ENCODE measurements at regions not wholly inside any gene's neighbourhood (a gene's known extent, or its start where the extent isn't known, plus 50 kb on each side); places are given as distances from the start of the nearest gene placed in this dataset.
"Not testable (repeated sequence)": the region's sequence is repeated elsewhere in the genome, so short reads cannot be mapped to it uniquely, and the experiment has no call there.

- DNase-seq, result no peak
- Mint-ChIP-seq H3K27me3 (no peaks in the 10 kb centered on the region), H3K4me3 (no peak overlapping the region), H3K36me3 (peaks cover 11 to 64% (median 14%) of the 10 kb centered on the region in 3 donors), H3K27ac (no peak overlapping the region), H3K9me3 (peaks cover 0 to 8% (median 6%) of the 10 kb centered on the region in 5 donors), H3K4me1 (peaks cover 0 to 6% (median 0%) of the 10 kb centered on the region in 3 donors)
- Histone ChIP-seq H3K27me3 (ENCODE audit: insufficient read depth, low read length, poor library complexity, severe bottlenecking) (no peaks in the 10 kb centered on the region), H3K4me1 (ENCODE audit: insufficient read depth, low read length) (no peaks in the 10 kb centered on the region), H3K36me3 (ENCODE audit: insufficient read depth, low read length) (no peaks in the 10 kb centered on the region), H3K27ac (ENCODE audit: low read depth, low read length) (no peak overlapping the region), H3K9me3 (ENCODE audit: low read length) (no peaks in the 10 kb centered on the region), H3K4me3 (ENCODE audit: low read length) (no peak overlapping the region)
- CTCF ChIA-PET, result no interaction called here
- POLR2A ChIA-PET, result no interaction called here
Measured at GRCh38 chr4:123235431-123235830, 161.2 kb upstream of the SPRY1 start.

DNA sequence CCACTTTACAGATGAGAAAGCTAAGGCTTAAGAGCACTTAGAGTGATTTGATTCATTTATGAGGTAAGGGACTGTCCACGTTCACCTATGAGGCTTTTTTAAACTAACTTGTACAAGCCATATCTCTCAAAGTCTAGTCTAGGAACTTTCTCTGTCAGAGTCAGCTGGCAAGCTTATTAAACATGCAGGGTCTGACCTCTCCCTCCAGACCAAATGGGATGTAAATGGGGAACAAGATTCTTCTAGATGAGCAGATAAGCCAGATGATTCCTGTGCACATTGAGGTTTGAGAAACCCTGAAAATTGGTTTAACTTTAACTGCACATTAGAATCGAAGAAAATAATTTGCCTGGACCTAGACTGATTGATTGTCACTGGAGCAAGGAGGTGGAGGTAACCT lies 160.0 kb upstream of the SPRY1 start:
- no peaks in the 10 kb centered on the region for H3K4me1 ChIP-seq (ENCODE audit: insufficient read depth, low read length)
- Mint-ChIP-seq H3K9me3 (peaks cover 0 to 13% (median 7%) of the 10 kb centered on the region in 5 donors), H3K36me3 (peaks cover 9 to 61% (median 12%) of the 10 kb centered on the region in 3 donors), H3K27ac (no peak overlapping the region), H3K4me3 (no peak overlapping the region), H3K27me3 (no peaks in the 10 kb centered on the region), H3K4me1 (peaks cover 0 to 6% (median 0%) of the 10 kb centered on the region in 3 donors)
- no peak for DNase-seq
- H3K36me3 ChIP-seq (ENCODE audit: insufficient read depth, low read length), result no peaks in the 10 kb centered on the region
- ChIA-PET CTCF (no interaction called here), POLR2A (no interaction called here)
- no peaks in the 10 kb centered on the region for H3K27me3 ChIP-seq (ENCODE audit: insufficient read depth, low read length, poor library complexity, severe bottlenecking)
- H3K4me3 ChIP-seq (ENCODE audit: low read length), result no peak overlapping the region
- no peak overlapping the region for H3K27ac ChIP-seq (ENCODE audit: low read depth, low read length)
- no peaks in the 10 kb centered on the region for H3K9me3 ChIP-seq (ENCODE audit: low read length)

DNA sequence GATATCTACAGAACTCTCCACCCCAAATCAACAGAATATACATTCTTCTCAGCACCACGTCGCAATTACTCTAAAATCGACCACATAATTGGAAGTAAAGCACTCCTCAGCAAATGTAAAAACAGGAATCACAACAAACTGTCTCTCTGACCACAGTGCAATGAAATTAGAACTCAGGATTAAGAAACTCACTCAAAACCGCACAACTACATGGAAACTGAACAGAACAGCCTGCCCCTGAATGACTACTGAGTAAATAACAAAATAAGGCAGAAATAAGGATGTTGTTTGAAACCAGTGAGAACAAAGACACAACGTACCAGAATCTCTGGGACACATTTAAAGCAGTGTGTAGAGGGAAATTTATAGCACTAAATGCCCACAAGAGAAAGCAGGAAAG lies 156.3 kb upstream of the SPRY1 start:
- CTCF ChIA-PET; DNase-seq; H3K27me3 ChIP-seq (ENCODE audit: insufficient read depth, low read length, poor library complexity, severe bottlenecking); H3K4me3 ChIP-seq (ENCODE audit: low read length); H3K4me3 Mint-ChIP-seq; H3K27ac Mint-ChIP-seq; H3K27ac ChIP-seq (ENCODE audit: low read depth, low read length); H3K36me3 ChIP-seq (ENCODE audit: insufficient read depth, low read length); H3K4me1 ChIP-seq (ENCODE audit: insufficient read depth, low read length); H3K27me3 Mint-ChIP-seq; POLR2A ChIA-PET; H3K9me3 ChIP-seq (ENCODE audit: low read length); H3K4me1 Mint-ChIP-seq: not testable (repeated sequence)
- H3K36me3 Mint-ChIP-seq, result peaks cover 4 to 41% (median 5%) of the 10 kb centered on the region in 3 donors
- H3K9me3 Mint-ChIP-seq, result peaks cover 2 to 20% (median 9%) of the 10 kb centered on the region in 5 donors

- H3K4me1 ChIP-seq (ENCODE audit: insufficient read depth, low read length); H3K27me3 Mint-ChIP-seq; DNase-seq; POLR2A ChIA-PET; H3K4me1 Mint-ChIP-seq; H3K4me3 Mint-ChIP-seq; CTCF ChIA-PET; H3K27ac Mint-ChIP-seq; H3K9me3 ChIP-seq (ENCODE audit: low read length); H3K27me3 ChIP-seq (ENCODE audit: insufficient read depth, low read length, poor library complexity, severe bottlenecking); H3K27ac ChIP-seq (ENCODE audit: low read depth, low read length); H3K4me3 ChIP-seq (ENCODE audit: low read length); H3K36me3 ChIP-seq (ENCODE audit: insufficient read depth, low read length): not testable (repeated sequence)
- peaks cover 2 to 20% (median 9%) of the 10 kb centered on the region in 5 donors for H3K9me3 Mint-ChIP-seq
- H3K36me3 Mint-ChIP-seq, result peaks cover 0 to 28% (median 2%) of the 10 kb centered on the region in 3 donors
Measured at GRCh38 chr4:123243220-123243619, 153.4 kb upstream of the SPRY1 start.

- Histone ChIP-seq H3K4me3 (ENCODE audit: low read length) (no peak overlapping the region), H3K4me1 (ENCODE audit: insufficient read depth, low read length) (no peaks in the 10 kb centered on the region), H3K27ac (ENCODE audit: low read depth, low read length) (no peak overlapping the region), H3K36me3 (ENCODE audit: insufficient read depth, low read length) (no peaks in the 10 kb centered on the region), H3K27me3 (ENCODE audit: insufficient read depth, low read length, poor library complexity, severe bottlenecking) (no peaks in the 10 kb centered on the region), H3K9me3 (ENCODE audit: low read length) (no peaks in the 10 kb centered on the region)
- Mint-ChIP-seq H3K9me3 (peaks cover 2 to 20% (median 7%) of the 10 kb centered on the region in 5 donors), H3K4me1 (no peaks in the 10 kb centered on the region), H3K36me3 (peaks cover 0 to 20% (median 2%) of the 10 kb centered on the region in 3 donors), H3K27ac (peak overlapping the region in 1 of 8 donors; percentile 81), H3K27me3 (no peaks in the 10 kb centered on the region), H3K4me3 (no peak overlapping the region)
- POLR2A ChIA-PET, result no interaction called here
- DNase-seq, result no peak
- CTCF ChIA-PET, result no interaction called here
Measured at GRCh38 chr4:123244137-123244536, 152.5 kb upstream of the SPRY1 start.

- no peak overlapping the region for H3K4me3 ChIP-seq (ENCODE audit: low read length)
- no peaks in the 10 kb centered on the region for H3K27me3 Mint-ChIP-seq
- no peaks in the 10 kb centered on the region for H3K4me1 ChIP-seq (ENCODE audit: insufficient read depth, low read length)
- POLR2A ChIA-PET, result no interaction called here
- H3K36me3 Mint-ChIP-seq, result peaks cover 0 to 5% (median 0%) of the 10 kb centered on the region in 3 donors
- no peak for DNase-seq
- H3K4me1 Mint-ChIP-seq, result no peaks in the 10 kb centered on the region
- no peak overlapping the region for H3K27ac Mint-ChIP-seq
- peaks cover 1 to 11% (median 7%) of the 10 kb centered on the region in 5 donors for H3K9me3 Mint-ChIP-seq
- H3K27ac ChIP-seq (ENCODE audit: low read depth, low read length), result no peak overlapping the region
- CTCF ChIA-PET, result no interaction called here
- no peaks in the 10 kb centered on the region for H3K36me3 ChIP-seq (ENCODE audit: insufficient read depth, low read length)
- H3K4me3 Mint-ChIP-seq, result no peak overlapping the region
- H3K9me3 ChIP-seq (ENCODE audit: low read length), result no peaks in the 10 kb centered on the region
- H3K27me3 ChIP-seq (ENCODE audit: insufficient read depth, low read length, poor library complexity, severe bottlenecking), result no peaks in the 10 kb centered on the region
Measured at GRCh38 chr4:123246085-123246484, 150.5 kb upstream of the SPRY1 start.

DNA sequence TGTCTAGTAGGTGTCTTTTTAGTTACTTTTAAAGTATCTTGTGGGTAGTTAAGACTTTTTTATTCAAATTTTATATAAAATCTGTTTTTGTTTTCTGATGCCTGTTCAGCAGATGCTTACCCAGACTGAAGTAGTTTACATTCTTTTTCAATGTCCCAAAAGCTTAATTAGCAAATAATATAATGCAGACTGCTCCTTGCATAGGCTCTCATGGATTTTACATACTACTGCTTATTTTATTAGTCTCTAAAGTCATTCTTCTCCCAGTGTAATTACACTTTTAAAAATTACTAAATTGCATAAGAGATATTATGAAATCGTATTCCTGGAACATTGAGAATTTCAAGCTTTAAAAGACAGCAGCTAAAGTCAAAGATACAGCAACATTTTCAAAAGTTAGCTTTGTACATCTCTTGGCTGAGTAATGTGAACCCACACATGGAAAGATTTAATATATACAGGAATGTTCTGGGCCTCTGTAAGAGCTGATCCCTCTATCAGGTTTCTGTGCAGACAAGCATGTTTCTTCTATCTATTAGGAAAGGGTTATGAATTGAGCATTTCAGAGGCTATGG lies 148.4 kb upstream of the SPRY1 start:
- Histone ChIP-seq H3K27me3 (ENCODE audit: insufficient read depth, low read length, poor library complexity, severe bottlenecking) (no peaks in the 10 kb centered on the region), H3K36me3 (ENCODE audit: insufficient read depth, low read length) (no peaks in the 10 kb centered on the region), H3K4me3 (ENCODE audit: low read length) (no peak overlapping the region), H3K27ac (ENCODE audit: low read depth, low read length) (no peak overlapping the region), H3K9me3 (ENCODE audit: low read length) (no peaks in the 10 kb centered on the region), H3K4me1 (ENCODE audit: insufficient read depth, low read length) (no peaks in the 10 kb centered on the region)
- DNase-seq, result no peak
- Mint-ChIP-seq H3K4me3 (no peak overlapping the region), H3K27ac (no peak overlapping the region), H3K36me3 (no peaks in the 10 kb centered on the region), H3K4me1 (peaks cover 0 to 2% (median 0%) of the 10 kb centered on the region in 3 donors), H3K27me3 (no peaks in the 10 kb centered on the region), H3K9me3 (no peaks in the 10 kb centered on the region)
- POLR2A ChIA-PET, result no interaction called here
- CTCF ChIA-PET, result no interaction called here

DNA sequence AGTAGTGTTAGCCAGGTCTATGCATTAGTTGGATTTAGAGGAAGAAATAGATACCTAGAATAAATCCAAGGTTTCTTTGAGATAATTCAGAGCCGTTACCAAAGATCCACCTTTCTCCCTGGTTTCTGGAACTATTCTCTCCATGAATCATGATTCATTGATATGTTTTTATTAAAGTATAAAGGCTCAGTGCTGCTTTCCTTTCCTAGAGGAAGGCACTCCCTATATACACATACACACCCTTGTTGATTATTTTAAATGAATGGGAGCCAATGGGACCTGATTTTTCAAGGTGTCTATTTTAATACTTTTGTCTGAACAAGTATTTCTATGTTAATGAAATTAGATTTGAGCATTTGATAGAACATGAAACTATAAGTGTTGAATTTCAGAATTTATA lies 146.8 kb upstream of the SPRY1 start:
- Histone ChIP-seq H3K9me3 (ENCODE audit: low read length) (no peaks in the 10 kb centered on the region), H3K4me3 (ENCODE audit: low read length) (no peak overlapping the region), H3K27me3 (ENCODE audit: insufficient read depth, low read length, poor library complexity, severe bottlenecking) (no peaks in the 10 kb centered on the region), H3K36me3 (ENCODE audit: insufficient read depth, low read length) (no peaks in the 10 kb centered on the region), H3K4me1 (ENCODE audit: insufficient read depth, low read length) (no peaks in the 10 kb centered on the region), H3K27ac (ENCODE audit: low read depth, low read length) (no peak overlapping the region)
- CTCF ChIA-PET, result no interaction called here
- Mint-ChIP-seq H3K4me3 (no peak overlapping the region), H3K27me3 (no peaks in the 10 kb centered on the region), H3K36me3 (peaks cover 0 to 6% (median 0%) of the 10 kb centered on the region in 3 donors), H3K27ac (no peak overlapping the region), H3K4me1 (peaks cover 4 to 7% (median 7%) of the 10 kb centered on the region in 3 donors), H3K9me3 (no peaks in the 10 kb centered on the region)
- POLR2A ChIA-PET, result no interaction called here
- no peak for DNase-seq

DNA sequence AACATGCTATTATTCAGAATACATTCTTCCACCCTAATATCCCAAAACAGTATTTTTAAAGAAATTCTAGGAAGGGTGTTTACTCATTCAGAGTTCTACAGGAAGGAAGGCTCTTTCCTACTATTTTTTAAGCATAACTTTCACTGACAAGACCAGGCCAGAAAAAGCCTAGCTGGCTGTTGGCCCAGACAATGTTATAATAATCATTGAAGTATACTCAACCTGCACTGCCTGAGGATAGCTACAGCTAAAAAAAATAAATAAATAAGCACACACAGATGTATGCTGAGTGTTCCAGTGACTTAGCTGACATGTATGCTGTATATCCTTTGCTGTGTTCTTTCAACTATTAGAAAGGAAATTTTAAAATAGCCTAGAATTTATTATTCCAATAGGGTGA lies 145.8 kb upstream of the SPRY1 start:
- ChIA-PET CTCF (no interaction called here), POLR2A (no interaction called here)
- Histone ChIP-seq H3K27ac (ENCODE audit: low read depth, low read length) (no peak overlapping the region), H3K4me1 (ENCODE audit: insufficient read depth, low read length) (no peaks in the 10 kb centered on the region), H3K4me3 (ENCODE audit: low read length) (no peak overlapping the region), H3K36me3 (ENCODE audit: insufficient read depth, low read length) (no peaks in the 10 kb centered on the region), H3K27me3 (ENCODE audit: insufficient read depth, low read length, poor library complexity, severe bottlenecking) (no peaks in the 10 kb centered on the region), H3K9me3 (ENCODE audit: low read length) (no peaks in the 10 kb centered on the region)
- Mint-ChIP-seq H3K27me3 (no peaks in the 10 kb centered on the region), H3K4me1 (peaks cover 4 to 7% (median 7%) of the 10 kb centered on the region in 3 donors), H3K9me3 (no peaks in the 10 kb centered on the region), H3K36me3 (peaks cover 1 to 6% (median 2%) of the 10 kb centered on the region in 3 donors), H3K27ac (no peak overlapping the region), H3K4me3 (no peak overlapping the region)
- no peak for DNase-seq

Measured in CD8-positive, alpha-beta memory T cell (primary cell).